K562 (cell line): ENCODE measurements at regions not wholly inside any gene's neighbourhood (a gene's known extent, or its start where the extent isn't known, plus 50 kb on each side); places are given as distances from the start of the nearest gene placed in this dataset.
A peak's percentile ranks its signal among the peaks of the same experiment; 100 is the strongest.

Source experiments
- CEBPB ChIP-seq: fragments of 450-650 bp; IDR thresholded peaks from 2 replicates; pipeline ENCODE4 v1.6.1; 2016; ENCODE audit warnings: missing genetic modification characterization, missing compliant biosample characterization
- CHCHD3 ChIP-seq: fragments of 250-450 bp; sonication (Bioruptor Pico); IDR thresholded peaks from 2 replicates; pipeline ENCODE4 v2.1.2; 2022; ENCODE audit warnings: mild to moderate bottlenecking
- CHD7 ChIP-seq: fragments of 200-600 bp; sonication (generic); IDR thresholded peaks from one replicate; pipeline ENCODE4 v1.6.1; 2012; ENCODE audit warnings: mild to moderate bottlenecking, low read depth, low read length, inconsistent platforms
- DIDO1 ChIP-seq: fragments of 450-650 bp; IDR thresholded peaks from 2 replicates; pipeline ENCODE4 v1.6.1; 2016; ENCODE audit warnings: low read depth, missing biosample characterization, missing genetic modification characterization
- E2F8 ChIP-seq: fragments of 450-650 bp; IDR thresholded peaks from 2 replicates; pipeline ENCODE4 v1.7.1; 2018; ENCODE audit warnings: mild to moderate bottlenecking, low read depth; ENCODE audit not compliant: partially characterized antibody
- KAT2B ChIP-seq: IDR thresholded peaks from one replicate; pipeline ENCODE4 v1.6.1; 2012; ENCODE audit warnings: low read depth, mild to moderate bottlenecking, control low read depth, inconsistent platforms, low read length, moderate library complexity
- MXD1 ChIP-seq: fragments of 250-450 bp; sonication (Bioruptor Pico); IDR thresholded peaks from 2 replicates; pipeline ENCODE4 v1.8.0; 2021; ENCODE audit warnings: borderline replicate concordance, mild to moderate bottlenecking, moderate library complexity; ENCODE audit not compliant: poor library complexity, severe bottlenecking
- POLR2A ChIP-seq: fragments of 450-650 bp; conservative IDR thresholded peaks from 2 replicates; pipeline ENCODE4 v1.6.1; 2016
- POLR2B ChIP-seq: fragments of 450-650 bp; IDR thresholded peaks from 2 replicates; pipeline ENCODE4 v1.6.1; 2018; ENCODE audit warnings: low read depth; ENCODE audit not compliant: partially characterized antibody
- RBM39 ChIP-seq: fragments of 200-400 bp; formaldehyde crosslinking; optimal IDR thresholded peaks from 2 replicates; pipeline ENCODE3; 2018; ENCODE audit warnings: low read depth, low read length
- TCF3 ChIP-seq: sonication (generic); formaldehyde crosslinking; IDR thresholded peaks from 2 replicates; pipeline ENCODE4 v1.4.0; 2020; ENCODE audit warnings: mild to moderate bottlenecking, missing genetic modification reagents
- ZNF23 ChIP-seq: fragments of 250-450 bp; sonication (Bioruptor Pico); IDR thresholded peaks from 2 replicates; pipeline ENCODE4 v1.4.0; 2020; ENCODE audit warnings: mild to moderate bottlenecking
- ZNF263 ChIP-seq: sonication (generic); formaldehyde crosslinking; IDR thresholded peaks from 2 replicates; pipeline ENCODE4 v1.8.0; 2022; ENCODE audit warnings: mild to moderate bottlenecking, missing genetic modification reagents, borderline replicate concordance
- ZNF282 ChIP-seq: sonication (generic); formaldehyde crosslinking; IDR thresholded peaks from 2 replicates; pipeline ENCODE4 v1.8.1; 2023; ENCODE audit warnings: missing genetic modification reagents
- ZNF75A ChIP-seq: fragments of 450-650 bp; formaldehyde crosslinking; IDR thresholded peaks from 2 replicates; pipeline ENCODE4 v1.4.0; 2020; ENCODE audit warnings: mild to moderate bottlenecking
- ZNF76 ChIP-seq: fragments of 250-450 bp; sonication (Bioruptor Pico); IDR thresholded peaks from 2 replicates; pipeline ENCODE4 v1.4.0; 2020; ENCODE audit warnings: mild to moderate bottlenecking, moderate library complexity, borderline replicate concordance

GRCh38 chr19:28609944-28610343, 603.0 kb downstream of the UQCRFS1 start (continued):
- TF ChIP-seq CHD7 (no peak), CHCHD3 (no peak), KAT2B (no peak), ZNF282 (CRISPR knock-in tag) (no peak), POLR2B (peak; percentile 45), DIDO1 (tag) (no peak), E2F8 (no peak), ZNF76 (CRISPR knock-in tag) (no peak), CEBPB (tag) (no peak), MXD1 (CRISPR knock-in tag) (no peak), ZNF263 (no peak), TCF3 (CRISPR knock-in tag) (no peak), ZNF75A (no peak), POLR2A (peak; percentile 10; the same call in 1 of the 2 replicates), RBM39 (no peak), ZNF23 (CRISPR knock-in tag) (no peak)
